ENCODE measurements at regions not wholly inside any gene's neighbourhood (a gene's known extent, or its start where the extent isn't known, plus 50 kb on each side); places are given as distances from the start of the nearest gene placed in this dataset.
"Not testable (repeated sequence)": the region's sequence is repeated elsewhere in the genome, so short reads cannot be mapped to it uniquely, and the experiment has no call there.

DNA sequence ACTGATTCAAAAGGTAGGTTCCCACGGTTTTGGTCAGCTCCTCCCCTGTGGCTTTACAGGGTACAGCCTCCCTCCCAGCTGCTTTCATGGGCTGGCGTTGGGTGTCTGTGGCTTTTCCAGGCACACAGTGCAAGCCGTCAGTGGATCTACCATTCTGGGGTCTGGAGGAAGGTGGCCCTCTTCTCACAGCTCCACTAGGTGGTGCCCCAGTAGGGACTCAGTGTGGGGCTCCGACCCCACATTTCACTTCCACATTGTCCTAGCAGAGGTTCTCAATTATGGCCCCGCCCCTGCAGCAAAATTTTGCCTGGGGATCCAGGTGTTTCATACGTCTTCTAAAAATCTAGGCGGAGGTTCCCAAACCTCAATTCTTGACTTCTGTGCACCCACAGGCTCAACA, 324.6 kb upstream of the PHF14 start:
- RAD21 ChIA-PET (ENCODE audit: low non-redundant PET in 1 of 2, low total read pairs in 2 of 2, uncharacterized antibody in 2 of 2, unreplicated experiment in 2 of 2); CTCF ChIA-PET; H3K79me2 ChIP-seq (ENCODE audit: insufficient read depth, low read length); BruUV-seq (replicated peaks); ATAC-seq; H3K4me1 ChIP-seq (ENCODE audit: control insufficient read depth in 1 of 2, insufficient read depth in 2 of 2, low read length in 2 of 2); DNase-seq (ENCODE audit: low read depth, low spot score); H3K27ac ChIP-seq (ENCODE audit: low read depth, low read length); H3K9ac ChIP-seq (ENCODE audit: low read length); H3K27me3 ChIP-seq (ENCODE audit: insufficient read depth, low read length); H3K4me2 ChIP-seq (ENCODE audit: low read length); H3K36me3 ChIP-seq (ENCODE audit: control insufficient read depth in 1 of 2, insufficient read depth in 2 of 2, low read length in 2 of 2); intact Hi-C loops (cut with micrococcal nuclease); H3K9me3 ChIP-seq (ENCODE audit: control insufficient read depth in 1 of 2, insufficient read depth in 1 of 2, low read depth in 1 of 2, low read length in 2 of 2); H3K4me3 ChIP-seq (replicated peaks in 1 of 2; ENCODE audit: low read depth in 1 of 2, low read length in 2 of 2); H4K20me1 ChIP-seq (ENCODE audit: insufficient read depth); H2AFZ ChIP-seq (ENCODE audit: low read depth, low read length, poor library complexity, severe bottlenecking); H3K9me2 ChIP-seq (ENCODE audit: insufficient read depth); POLR2A ChIA-PET: not testable (repeated sequence)

DNA sequence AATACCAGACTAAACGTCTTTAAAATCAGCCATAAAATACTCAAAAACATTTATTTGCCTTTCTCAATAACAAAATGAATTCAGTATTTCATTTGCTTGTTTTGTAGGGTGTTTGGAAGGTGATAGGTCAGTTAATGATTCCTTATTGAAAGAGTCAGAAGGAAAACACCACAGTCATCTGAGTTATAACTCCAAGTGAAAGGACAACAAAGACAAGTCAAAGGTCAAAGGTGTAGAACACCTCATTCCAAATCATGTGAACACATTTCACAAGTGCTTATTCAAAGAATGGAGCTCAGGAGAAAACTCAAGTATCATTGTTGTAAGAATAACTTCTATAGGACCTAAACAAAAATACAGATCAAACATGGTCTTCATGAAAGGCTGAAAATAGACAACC, 318.6 kb upstream of the PHF14 start:
- Histone ChIP-seq H3K9me3 (ENCODE audit: control insufficient read depth in 1 of 2, insufficient read depth in 1 of 2, low read depth in 1 of 2, low read length in 2 of 2) (no peaks in the 10 kb centered on the region), H3K27ac (ENCODE audit: low read depth, low read length) (no peak overlapping the region), H4K20me1 (ENCODE audit: insufficient read depth) (no peaks in the 10 kb centered on the region), H3K36me3 (ENCODE audit: control insufficient read depth in 1 of 2, insufficient read depth in 2 of 2, low read length in 2 of 2) (no peaks in the 10 kb centered on the region), H3K9me2 (ENCODE audit: insufficient read depth) (no peaks in the 10 kb centered on the region), H3K9ac (ENCODE audit: low read length) (no peak overlapping the region), H3K4me3 (replicated peaks in 1 of 2; ENCODE audit: low read depth in 1 of 2, low read length in 2 of 2) (no peak overlapping the region), H3K79me2 (ENCODE audit: insufficient read depth, low read length) (no peaks in the 10 kb centered on the region), H3K27me3 (ENCODE audit: insufficient read depth, low read length) (no peaks in the 10 kb centered on the region), H3K4me2 (ENCODE audit: low read length) (no peak overlapping the region), H2AFZ (ENCODE audit: low read depth, low read length, poor library complexity, severe bottlenecking) (no peak overlapping the region), H3K4me1 (ENCODE audit: control insufficient read depth in 1 of 2, insufficient read depth in 2 of 2, low read length in 2 of 2) (no peaks in the 10 kb centered on the region)
- DNase-seq (ENCODE audit: low read depth, low spot score) (no peak), ATAC-seq (no peak)
- ChIA-PET CTCF (no interaction called here), RAD21 (ENCODE audit: low non-redundant PET in 1 of 2, low total read pairs in 2 of 2, uncharacterized antibody in 2 of 2, unreplicated experiment in 2 of 2) (no interaction called here), POLR2A (no interaction called here)
- intact Hi-C loops (cut with micrococcal nuclease), result no loop called here
- BruUV-seq (replicated peaks), result no TSS peak
- no peak for TF ChIP-seq EZH2phosphoT487 (IDR thresholded peaks at IDR 0.05; ENCODE audit: borderline replicate concordance)
- TF ChIP-seq MAX (IDR thresholded peaks at IDR 0.05), result no peak
- no peak for TF ChIP-seq SP1 (IDR thresholded peaks at IDR 0.05; ENCODE audit: low read depth)
- no peak for TF ChIP-seq SIN3A (IDR thresholded peaks at IDR 0.05; ENCODE audit: low read depth)
- no peak for TF ChIP-seq YY1 (IDR thresholded peaks at IDR 0.05; ENCODE audit: extremely low read depth, insufficient replicate concordance, low read depth, low read length)
- TF ChIP-seq CEBPB (IDR thresholded peaks at IDR 0.05; ENCODE audit: low read depth), result no peak
- no peak for TF ChIP-seq ZNF274 (IDR thresholded peaks at IDR 0.05; ENCODE audit: low read depth, low read length)
- TF ChIP-seq EGR1 (IDR thresholded peaks at IDR 0.05; ENCODE audit: low read depth), result no peak
- TF ChIP-seq, protein P1, sequence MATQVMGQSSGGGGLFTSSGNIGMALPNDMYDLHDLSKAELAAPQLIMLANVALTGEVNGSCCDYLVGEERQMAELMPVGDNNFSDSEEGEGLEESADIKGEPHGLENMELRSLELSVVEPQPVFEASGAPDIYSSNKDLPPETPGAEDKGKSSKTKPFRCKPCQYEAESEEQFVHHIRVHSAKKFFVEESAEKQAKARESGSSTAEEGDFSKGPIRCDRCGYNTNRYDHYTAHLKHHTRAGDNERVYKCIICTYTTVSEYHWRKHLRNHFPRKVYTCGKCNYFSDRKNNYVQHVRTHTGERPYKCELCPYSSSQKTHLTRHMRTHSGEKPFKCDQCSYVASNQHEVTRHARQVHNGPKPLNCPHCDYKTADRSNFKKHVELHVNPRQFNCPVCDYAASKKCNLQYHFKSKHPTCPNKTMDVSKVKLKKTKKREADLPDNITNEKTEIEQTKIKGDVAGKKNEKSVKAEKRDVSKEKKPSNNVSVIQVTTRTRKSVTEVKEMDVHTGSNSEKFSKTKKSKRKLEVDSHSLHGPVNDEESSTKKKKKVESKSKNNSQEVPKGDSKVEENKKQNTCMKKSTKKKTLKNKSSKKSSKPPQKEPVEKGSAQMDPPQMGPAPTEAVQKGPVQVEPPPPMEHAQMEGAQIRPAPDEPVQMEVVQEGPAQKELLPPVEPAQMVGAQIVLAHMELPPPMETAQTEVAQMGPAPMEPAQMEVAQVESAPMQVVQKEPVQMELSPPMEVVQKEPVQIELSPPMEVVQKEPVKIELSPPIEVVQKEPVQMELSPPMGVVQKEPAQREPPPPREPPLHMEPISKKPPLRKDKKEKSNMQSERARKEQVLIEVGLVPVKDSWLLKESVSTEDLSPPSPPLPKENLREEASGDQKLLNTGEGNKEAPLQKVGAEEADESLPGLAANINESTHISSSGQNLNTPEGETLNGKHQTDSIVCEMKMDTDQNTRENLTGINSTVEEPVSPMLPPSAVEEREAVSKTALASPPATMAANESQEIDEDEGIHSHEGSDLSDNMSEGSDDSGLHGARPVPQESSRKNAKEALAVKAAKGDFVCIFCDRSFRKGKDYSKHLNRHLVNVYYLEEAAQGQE (IDR thresholded peaks at IDR 0.05; ENCODE audit: low read depth), result no peak
- TF ChIP-seq SRF (IDR thresholded peaks at IDR 0.05; ENCODE audit: low read depth), result no peak
- no peak for TF ChIP-seq JUND (IDR thresholded peaks at IDR 0.05)
- no peak for TF ChIP-seq POLR2AphosphoS5 (IDR thresholded peaks at IDR 0.05; ENCODE audit: low read depth, low read length)
- TF ChIP-seq ZFX (IDR thresholded peaks at IDR 0.05), result no peak
- TF ChIP-seq ELF1 (IDR thresholded peaks at IDR 0.05; ENCODE audit: borderline replicate concordance, low read depth), result no peak
- no peak for TF ChIP-seq CTCF (IDR thresholded peaks at IDR 0.05 in 2 of 3, conservative IDR thresholded peaks at IDR 0.05 in 1 of 3; ENCODE audit: borderline replicate concordance in 1 of 3, insufficient read depth in 1 of 3, low read depth in 2 of 3, low read length in 2 of 3)
